Sigmoid colon (tissue), 6 donors: ENCODE measurements at regions not wholly inside any gene's neighbourhood (a gene's known extent, or its start where the extent isn't known, plus 50 kb on each side); places are given as distances from the start of the nearest gene placed in this dataset.

Source experiments
- DNase-seq: peaks from one replicate; pipeline ENCODE4 v3.0.0-alpha.2; 2019
- H3K27ac ChIP-seq, 4 donors: fragments of 200-600 bp; sonication (generic); one replicate each; pipeline ENCODE4 v1.5.1; 2016 to 2019; ENCODE audit warnings: mild to moderate bottlenecking in 1 of 4
- H3K27me3 ChIP-seq, 3 donors: fragments of 200-600 bp; sonication (generic); one replicate each; pipeline ENCODE4 v1.5.1; 2019; ENCODE audit warnings: mild to moderate bottlenecking in 1 of 3
- H3K36me3 ChIP-seq, 4 donors: fragments of 200-600 bp; sonication (generic); one replicate each; pipeline ENCODE4 v1.5.1; 2016 to 2019
- H3K4me1 ChIP-seq, 4 donors: fragments of 200-600 bp; sonication (generic); one replicate each; pipeline ENCODE4 v1.5.1; 2017 to 2019
- H3K4me3 ChIP-seq, 4 donors: fragments of 200-600 bp; sonication (generic); one replicate each; pipeline ENCODE4 v1.5.1; 2017 to 2019; ENCODE audit warnings: mild to moderate bottlenecking in 2 of 4, moderate library complexity in 1 of 4
- H3K9me3 ChIP-seq, 4 donors: fragments of 200-600 bp in 3 of 4; sonication (generic) in 3 of 4; one replicate each; pipeline versions ENCODE4 v1.5.1 to v1.6.1; 2013 to 2019
- CTCF ChIP-seq, 4 experiments: fragments of 450-650 bp in 3 of 4; fragments of 200-600 bp in 1 of 4; IDR thresholded peaks; one replicate each; pipeline ENCODE4 v1.5.1; 2016 to 2019; ENCODE audit warnings: antibody characterized with exemption in 4 of 4, mild to moderate bottlenecking in 3 of 4, moderate library complexity in 2 of 4
- EP300 ChIP-seq, 4 donors: sonication (generic); formaldehyde crosslinking; IDR thresholded peaks; one replicate each; pipeline ENCODE4 v1.6.1; 2017; ENCODE audit warnings: antibody characterized with exemption in 4 of 4
- POLR2A ChIP-seq, 2 donors: fragments of 450-650 bp; IDR thresholded peaks; one replicate each; pipeline ENCODE4 v1.6.1; 2016; ENCODE audit warnings: antibody characterized with exemption in 2 of 2, mild to moderate bottlenecking in 2 of 2, moderate library complexity in 2 of 2
- POLR2AphosphoS5 ChIP-seq, 4 donors: sonication (generic); formaldehyde crosslinking; IDR thresholded peaks; one replicate each; pipeline ENCODE4 v1.6.1; 2017; ENCODE audit warnings: antibody characterized with exemption in 4 of 4
- WGBS, 2 donors: extraction: QIAGEN DNeasy Blood & Tissue Kit; methylation state at CpG; one replicate each; pipeline ENCODE4 v1.1.7; 2013; 5-methylcytosine and 5-hydroxymethylcytosine counted together
- intact Hi-C: fragments of 100-400 bp; cut with DNase I; formaldehyde crosslinking; loops from one replicate; pipeline ENCODE4 v1.15.1; 2023
- donor health status: healthy with polysubstance abuse.
- donor health status: healthy.

- Histone ChIP-seq H3K36me3 (no peaks in the 10 kb centered on the region), H3K9me3 (no peaks in the 10 kb centered on the region), H3K27me3 (no peaks in the 10 kb centered on the region), H3K4me3 (no peak overlapping the region), H3K27ac (no peak overlapping the region), H3K4me1 (peaks cover 0 to 15% (median 2%) of the 10 kb centered on the region in 4 donors)
- intact Hi-C loops: no loop called here
- WGBS, 2 donors: 24 to 83% methylated on average over 2 of the region's 2 CpGs
- DNase-seq: no peak
- no peak for TF ChIP-seq CTCF (IDR thresholded peaks at IDR 0.05)
- TF ChIP-seq POLR2AphosphoS5 (IDR thresholded peaks at IDR 0.05): no peak
- no peak for TF ChIP-seq POLR2A (IDR thresholded peaks at IDR 0.05)
Measured at GRCh38 chr3:118573912-118574311, 460.7 kb downstream of the IGSF11 start.

GRCh38 chr3:118577055-118577777, 457.4 kb downstream of the IGSF11 start:
- DNase-seq: no peak
- 59 to 68% methylated on average over 3 of the region's 3 CpGs for WGBS, 2 donors
- intact Hi-C loops: no loop called here

GRCh38 chr3:118578559-118578958, 456.1 kb downstream of the IGSF11 start:
- WGBS, 2 donors: 91% methylated on average over 6 of the region's 6 CpGs

More at GRCh38 chr3:118577055-118577777, 457.4 kb downstream of the IGSF11 start:
- Histone ChIP-seq H3K27ac (no peak overlapping the region), H3K27me3 (no peaks in the 10 kb centered on the region), H3K36me3 (no peaks in the 10 kb centered on the region), H3K4me1 (peaks cover 0 to 15% (median 2%) of the 10 kb centered on the region in 4 donors), H3K4me3 (no peak overlapping the region), H3K9me3 (no peaks in the 10 kb centered on the region)
- TF ChIP-seq EP300 (IDR thresholded peaks at IDR 0.05): no peak
- TF ChIP-seq POLR2AphosphoS5 (IDR thresholded peaks at IDR 0.05): no peak
- TF ChIP-seq CTCF (IDR thresholded peaks at IDR 0.05): no peak
- TF ChIP-seq POLR2A (IDR thresholded peaks at IDR 0.05): no peak

GRCh38 chr3:118587037-118587741, 447.5 kb downstream of the IGSF11 start:
- Histone ChIP-seq H3K9me3 (no peaks in the 10 kb centered on the region), H3K27me3 (no peaks in the 10 kb centered on the region), H3K27ac (no peak overlapping the region), H3K36me3 (no peaks in the 10 kb centered on the region), H3K4me3 (no peak overlapping the region), H3K4me1 (no peaks in the 10 kb centered on the region)
- WGBS, 2 donors: 71 to 77% methylated on average over 2 of the region's 2 CpGs
- no peak for TF ChIP-seq POLR2A (IDR thresholded peaks at IDR 0.05)
- TF ChIP-seq EP300 (IDR thresholded peaks at IDR 0.05): no peak
- intact Hi-C loops: no loop called here
- DNase-seq: no peak

More at GRCh38 chr3:118578559-118578958, 456.1 kb downstream of the IGSF11 start:
- TF ChIP-seq EP300 (IDR thresholded peaks at IDR 0.05) (no peak), POLR2A (IDR thresholded peaks at IDR 0.05) (no peak), CTCF (IDR thresholded peaks at IDR 0.05) (no peak)
- no peak for DNase-seq
- Histone ChIP-seq H3K27ac (no peak overlapping the region), H3K27me3 (no peaks in the 10 kb centered on the region), H3K9me3 (no peaks in the 10 kb centered on the region), H3K4me3 (no peak overlapping the region), H3K4me1 (peaks cover 0 to 15% (median 2%) of the 10 kb centered on the region in 4 donors), H3K36me3 (no peaks in the 10 kb centered on the region)
- intact Hi-C loops: no loop called here

GRCh38 chr3:118587847-118588246, 446.8 kb downstream of the IGSF11 start:
- Histone ChIP-seq H3K36me3 (no peaks in the 10 kb centered on the region), H3K27me3 (no peaks in the 10 kb centered on the region), H3K4me1 (no peaks in the 10 kb centered on the region), H3K9me3 (no peaks in the 10 kb centered on the region), H3K27ac (no peak overlapping the region), H3K4me3 (no peak overlapping the region)
- TF ChIP-seq EP300 (IDR thresholded peaks at IDR 0.05): no peak
- no peak for TF ChIP-seq POLR2AphosphoS5 (IDR thresholded peaks at IDR 0.05)
- TF ChIP-seq CTCF (IDR thresholded peaks at IDR 0.05): no peak
- TF ChIP-seq POLR2A (IDR thresholded peaks at IDR 0.05): no peak
- intact Hi-C loops: no loop called here
- no peak for DNase-seq
